ENCODE measurements at regions not wholly inside any gene's neighbourhood (a gene's known extent, or its start where the extent isn't known, plus 50 kb on each side); places are given as distances from the start of the nearest gene placed in this dataset.

DNA sequence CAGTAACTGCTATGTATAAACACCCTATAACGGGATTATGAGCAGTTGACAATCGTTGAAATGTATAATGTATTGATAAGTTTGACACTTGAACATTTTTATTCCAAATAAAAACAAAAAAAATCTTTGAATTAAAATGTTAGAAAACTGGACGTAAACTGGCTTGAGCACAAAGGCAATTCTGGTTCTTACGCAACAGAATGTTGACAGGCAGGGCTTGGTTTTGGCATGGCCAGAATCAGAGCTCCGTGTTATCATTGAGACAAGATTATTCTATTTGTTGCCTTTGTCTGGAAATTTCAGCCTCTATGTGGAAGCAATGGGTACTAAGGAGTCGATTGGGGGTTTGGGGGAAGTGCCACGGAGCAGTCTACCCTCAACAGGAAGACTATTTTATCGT is 1028.6 kb upstream of the ZEB2 start:
- TF ChIP-seq, protein P1, sequence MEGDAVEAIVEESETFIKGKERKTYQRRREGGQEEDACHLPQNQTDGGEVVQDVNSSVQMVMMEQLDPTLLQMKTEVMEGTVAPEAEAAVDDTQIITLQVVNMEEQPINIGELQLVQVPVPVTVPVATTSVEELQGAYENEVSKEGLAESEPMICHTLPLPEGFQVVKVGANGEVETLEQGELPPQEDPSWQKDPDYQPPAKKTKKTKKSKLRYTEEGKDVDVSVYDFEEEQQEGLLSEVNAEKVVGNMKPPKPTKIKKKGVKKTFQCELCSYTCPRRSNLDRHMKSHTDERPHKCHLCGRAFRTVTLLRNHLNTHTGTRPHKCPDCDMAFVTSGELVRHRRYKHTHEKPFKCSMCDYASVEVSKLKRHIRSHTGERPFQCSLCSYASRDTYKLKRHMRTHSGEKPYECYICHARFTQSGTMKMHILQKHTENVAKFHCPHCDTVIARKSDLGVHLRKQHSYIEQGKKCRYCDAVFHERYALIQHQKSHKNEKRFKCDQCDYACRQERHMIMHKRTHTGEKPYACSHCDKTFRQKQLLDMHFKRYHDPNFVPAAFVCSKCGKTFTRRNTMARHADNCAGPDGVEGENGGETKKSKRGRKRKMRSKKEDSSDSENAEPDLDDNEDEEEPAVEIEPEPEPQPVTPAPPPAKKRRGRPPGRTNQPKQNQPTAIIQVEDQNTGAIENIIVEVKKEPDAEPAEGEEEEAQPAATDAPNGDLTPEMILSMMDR (IDR thresholded peaks at IDR 0.05) = no peak
- TF ChIP-seq POLR2A (IDR thresholded peaks at IDR 0.05) = no peak
- TF ChIP-seq POLR2AphosphoS5 (IDR thresholded peaks at IDR 0.05) = no peak

Data from suprapubic skin (tissue), 4 donors.